ENCODE measurements at regions not wholly inside any gene's neighbourhood (a gene's known extent, or its start where the extent isn't known, plus 50 kb on each side); places are given as distances from the start of the nearest gene placed in this dataset.

- no peak for DNase-seq
Measured at GRCh38 chr2:198697794-198698193, 759.9 kb downstream of the SATB2 start.

- DNase-seq, result no peak
Measured at GRCh38 chr2:198697218-198697617, 760.5 kb downstream of the SATB2 start.

- no peak for DNase-seq
Measured at GRCh38 chr2:198695879-198696278, 761.9 kb downstream of the SATB2 start.

- DNase-seq, result no peak
Measured at GRCh38 chr2:198692907-198693510, 764.7 kb downstream of the SATB2 start.

- no peak for DNase-seq
Measured at GRCh38 chr2:198691236-198691635, 766.5 kb downstream of the SATB2 start.

- no peak for DNase-seq
Measured at GRCh38 chr2:198664321-198664720, 793.4 kb downstream of the SATB2 start.

GRCh38 chr2:198662905-198663304 is 794.8 kb downstream of the SATB2 start:
- no peak for DNase-seq

GRCh38 chr2:198660501-198660900 is 797.2 kb downstream of the SATB2 start:
- DNase-seq, result no peak

GRCh38 chr2:198659096-198659870 is 798.5 kb downstream of the SATB2 start:
- DNase-seq, result no peak

GRCh38 chr2:198657512-198658121 is 800.1 kb downstream of the SATB2 start:
- DNase-seq, result no peak

GRCh38 chr2:198656869-198657268 is 800.9 kb downstream of the SATB2 start:
- no peak for DNase-seq

- no peak for DNase-seq
Measured at GRCh38 chr2:198654646-198655045, 803.1 kb downstream of the SATB2 start.

- no peak for DNase-seq
Measured at GRCh38 chr2:198653311-198653710, 804.4 kb downstream of the SATB2 start.

GRCh38 chr2:198652461-198652860 is 805.3 kb downstream of the SATB2 start:
- no peak for DNase-seq

GRCh38 chr2:198645816-198646215 is 811.9 kb downstream of the SATB2 start:
- no peak for DNase-seq

GRCh38 chr2:198641161-198641560 is 816.6 kb downstream of the SATB2 start:
- DNase-seq, result no peak

- no peak for DNase-seq
Measured at GRCh38 chr2:198640463-198640862, 817.3 kb downstream of the SATB2 start.

- DNase-seq, result no peak
Measured at GRCh38 chr2:198639580-198639979, 818.2 kb downstream of the SATB2 start.

GRCh38 chr2:198638577-198638976 is 819.2 kb downstream of the SATB2 start:
- DNase-seq, result no peak

GRCh38 chr2:198630384-198630783 is 826.0 kb downstream of the PLCL1 start:
- no peak for DNase-seq

- no peak for DNase-seq
Measured at GRCh38 chr2:198628596-198628995, 824.2 kb downstream of the PLCL1 start.

- DNase-seq, result no peak
Measured at GRCh38 chr2:198622986-198623730, 818.8 kb downstream of the PLCL1 start.

GRCh38 chr2:198615972-198616371 is 811.6 kb downstream of the PLCL1 start:
- DNase-seq, result no peak

- no peak for DNase-seq
Measured at GRCh38 chr2:198611201-198611600, 806.8 kb downstream of the PLCL1 start.
